ENCODE measurements at regions not wholly inside any gene's neighbourhood (a gene's known extent, or its start where the extent isn't known, plus 50 kb on each side); places are given as distances from the start of the nearest gene placed in this dataset.

GRCh38 chr7:42858570-42858969 is 53.3 kb downstream of the C7orf25 start:
- no peak for DNase-seq

- DNase-seq = no peak
Observed at GRCh38 chr7:42856605-42856987, 55.3 kb downstream of the C7orf25 start.

DNA sequence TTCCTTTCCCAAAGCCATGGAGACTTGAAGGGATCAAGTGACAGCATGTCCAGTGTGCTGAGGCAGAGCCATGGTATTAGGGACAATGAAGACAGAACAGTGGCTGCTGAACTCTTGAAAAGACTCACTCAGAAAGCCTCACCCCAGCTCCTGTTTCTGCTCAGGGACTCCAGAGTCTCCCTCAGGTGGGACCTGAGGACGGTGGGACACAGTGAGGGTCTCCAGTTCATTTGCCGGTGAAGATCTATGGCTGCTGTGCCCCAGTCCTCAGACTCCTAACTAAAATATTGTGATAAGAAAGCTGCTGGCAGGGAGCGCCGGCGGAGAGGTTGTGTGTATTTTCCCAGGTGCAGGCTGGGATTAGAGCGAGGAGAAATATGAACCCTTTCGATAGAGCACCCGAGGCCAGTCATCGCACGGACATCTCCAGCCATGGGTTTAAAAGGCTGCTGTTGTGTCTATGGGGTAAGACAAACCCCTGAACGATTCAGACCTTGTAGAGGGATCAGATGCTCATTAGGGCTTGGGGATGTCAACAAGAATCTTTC is 57.2 kb downstream of the C7orf25 start:
- no peak for DNase-seq

DNA sequence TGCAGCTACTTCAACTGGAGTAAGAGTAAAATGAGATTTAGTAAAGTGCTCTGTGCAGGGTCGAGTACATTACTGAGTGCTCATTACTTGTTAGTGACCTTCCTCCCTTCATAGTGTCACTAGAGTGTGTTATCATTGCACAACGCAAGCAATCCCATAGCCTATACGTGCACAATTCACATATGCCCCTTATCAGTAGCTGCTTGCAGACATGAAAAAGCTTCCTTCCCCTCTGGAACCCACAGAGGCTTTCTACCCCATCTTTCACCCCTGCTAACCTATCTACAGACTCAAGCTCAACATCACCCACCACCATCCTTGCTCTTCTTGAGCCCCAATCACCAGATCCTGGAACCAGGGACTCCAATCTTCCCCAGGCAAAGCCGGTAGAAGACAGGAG is 59.3 kb downstream of the C7orf25 start:
- DNase-seq = peak; percentile 46

DNA sequence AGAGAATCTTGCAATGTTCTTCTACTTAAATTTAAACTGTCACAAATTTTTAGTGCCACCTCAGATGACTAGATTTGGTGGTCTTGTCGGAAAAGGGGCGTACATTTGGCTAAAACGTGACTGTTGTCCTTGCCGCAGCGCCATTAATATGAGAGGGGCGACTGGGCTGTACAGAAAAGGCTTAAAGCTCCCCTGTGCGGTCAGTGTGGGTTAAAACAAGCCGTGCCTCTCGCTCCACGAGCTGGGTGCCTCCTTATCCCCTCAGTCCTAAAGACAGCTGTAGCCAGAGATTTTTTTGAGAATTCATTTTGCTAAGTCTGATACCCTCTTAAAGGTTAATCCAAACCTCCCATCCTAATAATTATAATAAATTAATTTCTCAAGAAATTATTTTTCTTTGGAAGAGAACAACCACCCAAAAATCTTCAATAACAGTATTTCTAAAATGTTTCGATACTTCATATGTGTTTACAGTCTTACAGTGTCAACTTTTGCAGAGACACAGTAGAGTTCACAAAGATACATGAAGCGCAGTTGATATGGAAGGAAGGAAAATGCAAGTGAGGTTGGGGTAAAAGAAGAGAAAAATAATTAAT is 68.6 kb downstream of the C7orf25 start:
- DNase-seq = peak; percentile 77

GRCh38 chr7:42834676-42835075 is 77.2 kb downstream of the C7orf25 start:
- no peak for DNase-seq

GRCh38 chr7:42833411-42833810 is 78.5 kb downstream of the C7orf25 start:
- no peak for DNase-seq

DNA sequence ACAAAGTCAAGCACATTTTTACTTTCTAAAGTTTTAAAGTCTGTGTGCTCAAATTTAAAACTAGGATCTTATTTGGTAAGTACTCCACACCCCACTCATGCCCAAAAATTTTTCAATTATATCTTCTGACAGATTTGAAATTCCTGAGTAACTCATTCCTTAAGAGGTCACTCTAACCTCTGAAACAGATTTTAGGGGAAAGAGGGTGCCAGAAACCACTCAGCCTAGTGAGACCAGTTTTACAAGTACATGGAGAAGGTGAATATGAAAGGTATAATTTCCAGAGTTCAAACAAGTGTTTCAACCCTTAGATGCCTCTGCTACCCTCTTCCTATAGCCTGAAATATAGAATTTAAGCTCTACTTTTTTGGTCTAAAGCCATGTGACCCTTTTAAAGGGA is 79.2 kb downstream of the C7orf25 start:
- DNase-seq = no peak

DNA sequence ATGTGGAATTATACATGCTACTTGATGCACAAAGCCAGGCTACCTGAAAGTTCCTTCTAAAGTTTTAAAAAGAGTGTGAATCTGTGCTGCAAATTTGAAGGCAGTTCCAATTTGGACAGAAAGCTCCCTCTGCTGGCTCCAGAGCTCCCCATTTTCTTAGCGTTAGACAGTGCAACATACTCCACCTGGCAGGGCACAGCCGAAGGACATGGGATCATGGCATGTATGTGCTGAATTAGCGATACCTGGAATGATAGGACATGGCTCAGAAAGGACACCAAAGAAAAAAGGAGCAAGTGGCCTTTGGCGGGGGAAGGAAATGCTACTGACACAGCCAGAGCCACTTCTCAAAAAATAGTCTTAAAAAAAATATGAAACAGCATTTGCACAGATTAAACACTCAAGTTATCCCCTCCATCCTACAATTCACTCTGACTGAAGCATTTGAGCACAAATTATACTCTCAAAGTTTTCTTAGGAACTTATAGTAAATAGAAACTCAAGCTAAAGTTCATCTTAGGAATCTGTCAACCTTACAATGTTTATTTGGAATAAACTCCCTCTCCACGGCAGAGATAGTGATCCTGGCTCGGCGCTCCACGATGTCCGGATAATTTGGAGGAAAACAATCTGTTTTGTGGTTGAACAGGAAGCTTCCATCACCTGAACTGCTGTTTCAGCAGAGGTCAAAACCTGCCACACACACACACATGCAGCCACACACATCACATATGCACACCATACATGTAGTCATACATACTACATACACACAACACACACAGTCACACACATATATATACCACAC is 80.0 kb downstream of the C7orf25 start:
- peak; percentile 15 for DNase-seq

DNA sequence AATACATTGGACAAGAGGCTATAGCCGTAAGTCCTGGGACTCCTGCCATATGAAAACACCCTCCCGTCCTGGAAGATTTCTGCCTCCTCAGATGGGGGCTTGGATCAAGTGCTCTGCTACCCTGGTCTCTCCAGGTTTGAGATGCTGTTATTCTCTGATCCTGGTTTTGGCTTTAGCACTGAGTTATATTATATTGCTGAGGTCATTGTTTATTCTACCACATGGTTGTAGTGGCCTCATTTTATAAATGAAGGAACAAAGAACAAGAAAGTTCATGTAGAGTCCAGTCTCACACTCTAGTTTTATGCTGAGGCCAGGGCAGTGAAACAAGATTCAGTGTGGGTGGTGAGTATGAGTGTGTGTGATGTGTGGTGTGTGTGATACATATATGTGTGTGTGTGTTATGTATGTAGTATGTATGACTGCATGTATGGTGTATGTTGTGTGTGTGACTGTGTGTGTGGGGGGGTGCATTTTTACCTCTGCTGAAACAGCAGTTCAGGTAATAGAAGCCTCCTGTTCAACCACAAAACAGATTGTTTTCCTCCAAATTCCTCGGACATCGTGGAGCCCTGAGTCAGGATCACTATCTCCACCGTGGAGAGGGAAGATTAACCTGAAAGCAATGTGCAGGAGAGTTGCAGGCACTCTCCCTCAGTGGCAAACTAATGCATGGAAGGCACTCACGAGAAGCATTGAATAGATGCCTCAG is 80.7 kb downstream of the C7orf25 start:
- no peak for DNase-seq

DNA sequence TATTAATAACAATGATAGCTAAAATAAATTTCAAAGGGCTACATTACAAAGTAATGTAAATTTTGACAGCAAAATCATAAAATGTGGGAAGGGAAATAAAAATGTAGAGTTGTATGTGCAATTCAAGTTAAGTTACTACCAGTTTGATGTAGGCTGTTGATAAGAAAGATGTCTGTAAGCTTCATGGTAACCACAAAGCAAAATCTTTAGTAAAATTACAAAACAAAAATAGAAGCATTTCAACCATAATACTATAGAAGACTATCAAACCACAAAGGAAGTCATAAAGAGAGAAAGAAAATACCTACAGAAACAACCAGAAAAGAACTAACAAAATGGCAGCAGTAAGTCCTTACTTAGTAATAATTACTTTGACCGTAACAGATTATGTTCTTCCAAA is 99.1 kb downstream of the C7orf25 start:
- DNase-seq = no peak

DNA sequence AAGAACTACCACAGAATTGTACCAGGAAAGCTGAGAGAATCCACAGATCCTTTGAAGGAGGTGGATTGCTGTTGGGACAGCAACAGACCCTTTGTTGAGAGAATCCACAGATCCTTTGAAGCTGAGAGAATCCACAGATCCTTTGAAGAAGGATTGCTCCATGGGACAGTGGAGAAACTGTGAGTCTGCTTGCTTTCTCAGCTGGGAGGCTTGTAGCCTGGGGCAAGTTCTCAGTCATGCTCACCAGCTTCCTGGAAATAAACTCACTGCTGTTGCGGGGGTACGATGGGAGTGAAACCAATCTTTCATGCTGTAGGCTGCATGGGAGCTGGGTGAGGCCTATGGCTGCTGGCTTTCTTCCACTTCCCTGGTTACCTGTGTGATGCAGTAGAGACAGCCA is 106.3 kb downstream of the C7orf25 start:
- DNase-seq = no peak

- no peak for DNase-seq
Observed at GRCh38 chr7:42794673-42795072, 117.2 kb downstream of the C7orf25 start.

DNA sequence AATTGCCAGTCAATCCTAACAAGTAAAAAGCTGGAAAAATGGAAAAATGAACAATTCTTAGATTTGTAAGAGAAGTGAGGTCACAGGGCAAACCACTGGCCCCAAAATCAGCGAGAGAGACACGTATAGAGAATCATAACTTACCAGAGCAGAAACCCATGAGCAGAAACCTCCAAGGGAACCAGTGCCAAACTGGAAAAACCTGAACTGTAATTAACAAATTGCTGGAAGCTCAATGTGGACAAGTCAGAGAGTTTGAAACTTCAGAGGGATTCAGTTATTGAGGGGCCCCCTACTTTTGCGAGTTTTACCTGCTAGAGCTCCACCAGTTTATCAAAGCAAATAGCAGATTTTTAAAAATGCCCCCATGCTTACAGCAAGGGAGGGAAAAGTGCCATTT is 119.0 kb downstream of the C7orf25 start:
- DNase-seq = no peak

DNA sequence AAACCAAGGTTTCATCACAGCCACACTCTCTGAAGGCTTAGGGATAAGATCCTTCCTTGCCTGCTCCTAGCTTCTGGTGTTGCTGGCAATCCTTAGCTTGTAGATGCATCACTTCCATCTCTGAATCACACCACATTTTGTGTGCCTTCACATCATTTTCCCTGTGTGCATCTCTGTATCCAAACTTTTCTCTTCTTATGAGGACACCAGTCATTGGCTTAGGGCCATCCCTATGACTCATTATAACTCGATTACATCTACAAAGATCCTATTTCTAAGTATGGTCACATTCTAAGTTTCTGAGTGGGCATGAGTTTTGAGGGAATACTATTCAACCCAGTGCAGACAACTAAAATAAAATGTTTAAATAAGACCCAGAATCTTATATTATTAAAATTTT is 121.7 kb downstream of the C7orf25 start:
- DNase-seq = no peak

GRCh38 chr7:42774436-42774835 is 137.4 kb downstream of the C7orf25 start:
- DNase-seq = no peak

DNA sequence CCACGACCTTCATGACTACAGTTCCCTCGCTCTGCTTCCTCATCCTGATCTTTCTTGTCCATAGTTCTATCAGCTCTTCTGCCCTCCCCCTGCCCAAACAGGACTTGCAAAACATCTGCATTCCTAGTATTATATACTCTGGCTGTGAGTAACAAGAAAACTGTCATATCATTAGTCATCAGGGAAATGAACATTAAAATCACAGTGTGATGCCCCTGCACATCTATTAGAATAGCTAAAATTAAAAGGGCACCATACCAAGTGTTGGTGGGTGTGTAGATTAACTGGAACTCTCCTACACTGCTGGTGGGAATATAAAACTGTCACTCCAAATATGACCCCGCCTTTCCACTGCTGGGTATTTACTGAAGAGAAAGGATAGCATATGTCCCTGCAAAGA is 141.8 kb downstream of the C7orf25 start:
- DNase-seq = no peak

DNA sequence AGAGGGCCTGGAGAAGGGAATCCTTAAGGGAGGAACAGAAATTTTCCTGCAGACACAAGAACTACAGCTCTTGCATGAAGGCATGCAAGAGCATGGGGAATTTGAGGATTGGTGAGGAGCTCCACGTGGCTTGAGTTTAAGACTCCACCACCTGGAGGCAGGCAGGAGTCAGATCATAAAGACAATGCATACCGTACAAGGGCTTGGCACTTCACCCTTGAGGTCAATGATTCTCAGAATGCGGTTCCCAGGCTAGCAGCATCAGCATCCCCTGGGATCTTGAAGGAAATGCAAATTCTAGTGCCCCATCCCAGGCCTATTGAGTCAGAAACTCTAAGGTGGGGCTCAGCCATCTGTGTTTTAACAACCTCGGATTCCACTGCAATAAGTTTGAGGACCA is 143.8 kb downstream of the C7orf25 start:
- DNase-seq = no peak

DNA sequence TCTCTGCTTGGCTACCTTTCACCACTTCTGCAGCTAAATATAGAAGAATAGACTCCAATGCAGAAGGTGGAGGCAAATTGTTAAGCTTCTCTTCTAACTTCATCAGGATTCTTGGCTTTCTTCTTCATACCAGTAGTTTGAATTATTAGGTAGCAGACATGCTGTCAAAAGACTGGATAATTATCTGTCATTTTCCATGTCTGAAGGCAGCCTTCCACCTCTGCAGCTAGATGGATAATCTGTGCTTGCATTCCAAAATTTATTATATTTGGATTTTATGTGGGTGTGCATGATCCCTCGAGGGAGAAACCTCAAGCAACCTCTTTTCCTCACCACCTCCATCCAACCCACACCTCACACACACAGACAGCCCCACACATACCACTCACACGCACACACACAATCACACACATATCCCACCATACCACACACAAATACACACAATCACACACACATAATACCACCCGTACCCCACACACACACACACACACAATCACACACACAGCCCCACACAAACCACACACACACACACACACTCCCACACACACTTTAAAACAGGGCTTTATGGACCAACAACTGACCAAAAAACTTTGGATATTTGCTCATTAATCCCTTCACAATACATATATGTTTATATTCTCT is 145.0 kb downstream of the C7orf25 start:
- DNase-seq = no peak

DNA sequence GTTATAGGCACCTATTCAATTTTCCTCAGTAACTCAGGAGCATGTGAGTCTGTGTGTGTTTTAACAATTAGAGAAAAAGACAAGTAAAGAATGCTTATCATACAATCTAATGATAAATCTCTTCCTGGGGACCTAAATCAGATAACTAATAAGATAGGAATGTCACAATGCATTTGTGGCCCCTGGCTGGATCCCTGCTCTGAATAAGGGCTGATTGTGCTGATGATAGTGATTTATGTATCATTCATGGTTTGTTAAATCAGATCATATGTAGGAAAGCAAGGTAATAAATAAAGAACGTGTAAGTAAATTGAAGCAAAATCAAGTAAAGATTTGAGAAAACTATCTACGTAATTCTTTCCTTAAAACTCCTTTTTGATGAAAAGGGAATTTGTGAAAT is 145.9 kb downstream of the C7orf25 start:
- no peak for DNase-seq

DNA sequence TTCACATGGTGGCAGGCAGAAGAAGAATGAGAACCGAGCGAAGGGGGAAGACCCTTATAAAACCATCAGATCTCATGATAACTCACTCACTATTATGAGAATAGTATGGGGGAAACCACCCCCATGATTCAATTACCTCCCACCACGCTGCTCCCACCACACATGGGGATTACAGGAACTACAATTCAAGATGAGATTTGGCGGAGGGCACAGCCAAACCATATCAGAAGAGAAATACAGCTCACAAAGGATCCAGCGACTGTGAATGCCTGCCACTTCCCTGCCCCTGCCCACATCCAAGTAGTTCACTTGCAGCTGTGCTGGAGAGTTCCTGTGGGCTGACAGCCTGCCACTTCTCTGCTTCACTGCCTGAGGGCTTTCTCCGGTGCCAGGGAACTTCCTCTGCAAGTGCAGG is 148.7 kb downstream of the C7orf25 start:
- DNase-seq = no peak

DNA sequence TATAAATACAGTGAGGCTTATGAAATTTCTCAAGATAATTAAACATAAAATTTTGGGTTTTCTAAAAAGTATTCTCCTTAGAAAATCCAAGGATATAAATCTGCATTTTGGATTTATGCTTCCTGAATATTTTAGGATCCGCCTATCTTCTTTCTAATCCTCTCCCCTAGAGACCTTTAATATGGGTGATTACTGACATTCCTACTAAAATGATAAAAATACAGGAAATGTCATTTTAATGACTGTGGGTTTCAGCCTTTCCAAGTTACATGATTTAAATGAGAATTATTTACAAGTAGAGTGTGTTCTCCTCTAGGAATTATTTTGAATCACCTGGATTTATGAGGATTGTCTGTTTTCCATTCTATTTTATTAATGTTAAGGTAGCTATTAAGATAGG is 150.4 kb downstream of the C7orf25 start:
- no peak for DNase-seq

DNA sequence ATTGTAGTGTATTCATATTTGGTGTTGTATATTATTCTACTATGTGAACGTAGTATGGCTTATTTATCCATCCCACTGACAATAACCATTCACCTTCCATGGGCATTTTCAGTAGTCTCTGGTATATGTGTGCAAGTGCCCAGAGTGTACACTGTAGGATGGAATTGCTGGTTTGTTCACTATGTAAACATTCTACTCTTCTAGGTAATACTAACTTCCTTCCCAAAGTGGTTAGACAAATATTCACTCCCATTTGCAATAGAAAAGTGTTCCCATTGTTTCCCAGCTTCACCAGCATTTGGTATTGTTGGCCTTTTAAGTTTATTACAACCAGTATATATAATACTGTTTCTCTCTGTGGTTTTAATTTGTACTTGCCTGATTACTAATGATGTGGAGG is 153.7 kb downstream of the C7orf25 start:
- DNase-seq = no peak
